BLaER1 (cell line): ENCODE measurements at regions not wholly inside any gene's neighbourhood (a gene's known extent, or its start where the extent isn't known, plus 50 kb on each side); places are given as distances from the start of the nearest gene placed in this dataset.
"Not testable (repeated sequence)": the region's sequence is repeated elsewhere in the genome, so short reads cannot be mapped to it uniquely, and the experiment has no call there.

Experiments
- H3K27ac ChIP-seq: shearing (Covaris generic); formaldehyde crosslinking; 2 replicates; pipeline ENCODE4 v1.8.1; 2022
- H3K27me3 ChIP-seq: shearing (Covaris generic); formaldehyde crosslinking; 2 replicates; pipeline ENCODE4 v1.8.1; 2022
- H3K36me3 ChIP-seq: shearing (Covaris generic); formaldehyde crosslinking; 2 replicates; pipeline ENCODE4 v1.8.1; 2022
- H3K4me1 ChIP-seq: shearing (Covaris generic); formaldehyde crosslinking; 2 replicates; pipeline ENCODE4 v1.8.1; 2022
- H3K4me2 ChIP-seq: shearing (Covaris generic); formaldehyde crosslinking; 2 replicates; pipeline ENCODE4 v1.8.1; 2022
- H3K4me3 ChIP-seq: shearing (Covaris generic); formaldehyde crosslinking; 2 replicates; pipeline ENCODE4 v1.8.1; 2022
- H3K9ac ChIP-seq: shearing (Covaris generic); formaldehyde crosslinking; 2 replicates; pipeline ENCODE4 v1.8.1; 2022
- H3K9me3 ChIP-seq: shearing (Covaris generic); formaldehyde crosslinking; 2 replicates; pipeline ENCODE4 v1.8.1; 2022
- H4K20me1 ChIP-seq: shearing (Covaris generic); formaldehyde crosslinking; 2 replicates; pipeline ENCODE4 v1.8.1; 2022
- Cebpa-rat ChIP-seq: shearing (Covaris generic); IDR thresholded peaks from 2 replicates; pipeline ENCODE4 v1.8.1; 2022

- Histone ChIP-seq H3K4me1 (peaks cover 15% of the 10 kb centered on the region), H3K4me3 (no peak overlapping the region), H3K27ac (no peak overlapping the region), H4K20me1 (no peaks in the 10 kb centered on the region), H3K4me2 (peak overlapping the region; percentile 59), H3K9ac (no peak overlapping the region), H3K27me3 (no peaks in the 10 kb centered on the region), H3K9me3 (no peaks in the 10 kb centered on the region), H3K36me3 (no peaks in the 10 kb centered on the region)
- TF ChIP-seq Cebpa-rat = no peak
Measured at GRCh38 chr4:26179316-26179760, 141.5 kb upstream of the RBPJ start.

DNA sequence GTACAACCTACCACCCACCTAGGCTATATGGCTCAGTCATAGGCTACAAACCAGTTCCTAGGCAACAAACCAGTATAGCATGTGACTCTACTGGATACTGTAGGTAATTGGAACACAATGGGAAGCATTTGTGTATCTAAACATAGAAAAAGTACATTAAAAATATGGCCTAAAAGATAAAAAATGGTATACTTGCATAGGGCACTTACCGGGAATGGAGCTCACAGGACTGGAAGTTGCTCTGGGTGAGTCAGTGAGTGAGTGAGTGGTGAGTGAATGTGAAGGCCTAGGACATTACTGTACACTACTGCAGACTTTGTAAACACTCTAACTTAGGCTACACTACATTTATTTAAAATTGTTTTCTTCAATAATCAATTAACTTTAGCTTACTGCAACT lies 139.2 kb upstream of the RBPJ start:
- Histone ChIP-seq H3K9ac (no peak overlapping the region), H3K9me3 (no peaks in the 10 kb centered on the region), H3K27me3 (no peaks in the 10 kb centered on the region), H3K4me3 (no peak overlapping the region), H3K36me3 (no peaks in the 10 kb centered on the region), H3K4me1 (peaks cover 15% of the 10 kb centered on the region), H3K4me2 (no peak overlapping the region), H4K20me1 (no peaks in the 10 kb centered on the region), H3K27ac (no peak overlapping the region)
- no peak for TF ChIP-seq Cebpa-rat

- no peak overlapping the region for H3K27ac ChIP-seq
- no peaks in the 10 kb centered on the region for H3K36me3 ChIP-seq
- no peaks in the 10 kb centered on the region for H4K20me1 ChIP-seq
- H3K9me3 ChIP-seq = no peaks in the 10 kb centered on the region
- no peak overlapping the region for H3K4me3 ChIP-seq
- no peaks in the 10 kb centered on the region for H3K27me3 ChIP-seq
- no peak overlapping the region for H3K9ac ChIP-seq
- no peak for TF ChIP-seq Cebpa-rat
- H3K4me1 ChIP-seq = peaks cover 15% of the 10 kb centered on the region
- H3K4me2 ChIP-seq = no peak overlapping the region
Measured at GRCh38 chr4:26183017-26183416, 137.8 kb upstream of the RBPJ start.

GRCh38 chr4:26185436-26185835 lies 135.4 kb upstream of the RBPJ start:
- no peak overlapping the region for H3K9ac ChIP-seq
- no peaks in the 10 kb centered on the region for H3K36me3 ChIP-seq
- no peak overlapping the region for H3K4me2 ChIP-seq
- no peaks in the 10 kb centered on the region for H3K4me1 ChIP-seq
- no peaks in the 10 kb centered on the region for H4K20me1 ChIP-seq
- no peak for TF ChIP-seq Cebpa-rat
- H3K4me3 ChIP-seq = no peak overlapping the region
- no peaks in the 10 kb centered on the region for H3K27me3 ChIP-seq
- H3K9me3 ChIP-seq = no peaks in the 10 kb centered on the region
- no peak overlapping the region for H3K27ac ChIP-seq

DNA sequence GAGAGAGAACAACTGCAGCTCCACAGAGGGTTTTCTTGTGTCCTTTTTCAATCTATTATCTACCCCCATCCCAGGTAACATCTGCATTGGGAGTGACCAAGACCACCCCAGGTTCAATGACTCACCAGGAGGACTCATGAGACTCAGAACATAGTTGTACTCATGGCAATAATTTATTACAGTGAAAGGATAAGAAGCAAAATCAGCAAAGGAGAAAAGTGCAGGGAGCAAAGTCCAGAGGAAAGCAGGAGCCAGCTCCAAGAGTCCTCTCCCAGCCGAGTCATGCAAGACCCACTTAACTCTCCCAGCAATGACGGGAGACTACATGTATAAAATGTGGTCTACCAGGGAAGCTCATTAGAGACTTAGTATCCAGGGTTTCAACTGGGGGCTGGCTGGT lies 129.5 kb upstream of the RBPJ start:
- no peaks in the 10 kb centered on the region for H3K4me1 ChIP-seq

DNA sequence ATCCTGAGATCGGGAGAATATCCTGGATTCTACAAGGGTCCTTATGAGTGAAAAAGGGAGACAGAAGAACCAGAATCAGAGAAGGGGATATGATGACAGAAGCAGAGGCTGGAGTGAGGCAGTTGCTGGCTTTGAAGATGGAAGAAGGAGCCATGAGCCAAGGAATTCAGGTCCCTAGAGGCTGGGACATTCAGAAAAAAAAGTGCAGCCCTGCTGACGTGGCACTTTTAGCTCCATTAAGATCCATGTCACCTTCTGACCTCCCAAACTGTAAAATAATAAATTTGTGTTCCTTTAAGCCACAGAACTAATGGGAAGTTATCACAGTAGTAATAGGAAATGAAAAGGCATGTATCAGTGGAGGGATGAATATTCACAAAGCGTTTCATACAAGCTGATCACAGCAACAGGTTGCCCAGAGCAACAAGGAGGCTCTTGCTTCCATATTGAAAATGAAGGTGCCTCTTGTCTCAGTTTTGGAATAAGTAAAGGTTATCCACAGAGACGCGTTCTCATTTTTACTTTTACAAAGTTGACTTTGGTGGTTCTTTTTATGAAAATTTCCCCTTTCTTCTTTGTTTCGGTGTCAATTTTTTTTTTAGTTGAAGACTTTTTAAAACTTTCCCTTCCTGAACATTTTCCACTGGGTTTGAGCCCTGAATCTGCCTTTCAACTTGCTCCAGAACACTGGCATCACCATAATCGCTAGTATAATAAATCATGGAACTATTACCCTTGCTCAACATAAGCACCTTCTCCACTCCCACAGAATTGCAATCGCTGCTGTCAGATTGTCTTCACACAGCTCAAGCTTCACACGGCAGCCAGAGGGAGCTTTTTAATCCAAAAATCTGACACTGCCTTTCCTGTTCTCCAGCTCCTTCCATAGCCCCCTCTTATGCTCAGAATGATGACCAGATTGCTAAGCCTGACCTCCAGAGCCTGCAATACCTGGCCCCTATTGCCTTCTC lies 127.6 kb upstream of the RBPJ start:
- Histone ChIP-seq H3K27me3 (no peaks in the 10 kb centered on the region), H3K9me3 (no peaks in the 10 kb centered on the region), H3K27ac (no peak overlapping the region), H3K4me3 (no peak overlapping the region), H3K9ac (no peak overlapping the region), H3K4me1 (peaks cover 15% of the 10 kb centered on the region), H4K20me1 (no peaks in the 10 kb centered on the region), H3K36me3 (no peaks in the 10 kb centered on the region), H3K4me2 (no peak overlapping the region)
- TF ChIP-seq Cebpa-rat = no peak

More for the DNA sequence above, 129.5 kb upstream of the RBPJ start:
- Histone ChIP-seq H3K27me3 (no peaks in the 10 kb centered on the region), H4K20me1 (no peaks in the 10 kb centered on the region), H3K27ac (no peak overlapping the region), H3K9ac (no peak overlapping the region), H3K4me3 (no peak overlapping the region), H3K36me3 (no peaks in the 10 kb centered on the region), H3K4me2 (no peak overlapping the region), H3K9me3 (no peaks in the 10 kb centered on the region)
- TF ChIP-seq Cebpa-rat = no peak

DNA sequence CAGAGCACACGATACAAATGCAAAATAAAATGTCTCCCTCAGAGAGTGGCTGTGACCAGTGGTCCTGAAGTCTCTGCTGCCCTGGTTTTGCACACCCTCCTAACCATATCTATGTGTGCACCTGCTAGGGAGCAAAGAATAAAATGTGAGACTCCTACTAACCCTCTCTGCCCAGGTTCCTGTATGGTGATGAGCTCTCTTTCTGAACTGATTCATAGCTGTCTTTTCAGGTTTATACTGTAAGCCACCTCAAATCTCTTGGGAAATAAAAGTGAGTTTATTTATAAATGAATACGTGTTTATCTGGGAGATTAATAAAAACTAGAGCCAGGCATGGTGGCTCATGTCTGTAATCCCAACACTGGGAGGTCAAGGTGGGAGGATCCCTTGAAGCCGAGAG lies 126.0 kb upstream of the RBPJ start:
- no peaks in the 10 kb centered on the region for H3K27me3 ChIP-seq
- H3K36me3 ChIP-seq = no peaks in the 10 kb centered on the region
- H3K4me2 ChIP-seq = no peak overlapping the region
- H3K4me3 ChIP-seq = no peak overlapping the region
- peaks cover 15% of the 10 kb centered on the region for H3K4me1 ChIP-seq
- no peak overlapping the region for H3K27ac ChIP-seq
- TF ChIP-seq Cebpa-rat = no peak
- no peak overlapping the region for H3K9ac ChIP-seq
- no peaks in the 10 kb centered on the region for H4K20me1 ChIP-seq
- no peaks in the 10 kb centered on the region for H3K9me3 ChIP-seq

DNA sequence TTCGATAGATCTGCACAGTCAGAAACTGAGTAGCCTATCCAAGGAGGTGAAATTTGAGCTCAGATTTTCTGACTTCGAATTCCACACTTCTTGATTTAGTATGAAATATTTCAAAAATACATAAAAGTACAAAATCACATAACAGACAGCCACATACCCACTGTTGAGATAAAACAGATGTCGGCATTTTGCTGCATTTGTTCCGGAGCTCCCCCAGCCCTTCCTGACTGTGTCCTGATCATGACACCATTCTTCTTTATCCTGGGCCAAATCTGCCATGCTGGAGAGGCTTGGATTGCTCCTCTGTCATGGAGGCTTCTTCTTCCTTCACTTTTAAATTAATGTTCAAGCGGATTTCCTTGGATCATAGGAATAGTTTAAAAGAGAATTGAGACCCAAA lies 124.2 kb upstream of the RBPJ start:
- Histone ChIP-seq H3K27ac (no peak overlapping the region), H4K20me1 (no peaks in the 10 kb centered on the region), H3K27me3 (no peaks in the 10 kb centered on the region), H3K36me3 (no peaks in the 10 kb centered on the region), H3K4me3 (no peak overlapping the region), H3K4me2 (no peak overlapping the region), H3K9ac (no peak overlapping the region), H3K9me3 (no peaks in the 10 kb centered on the region), H3K4me1 (peaks cover 15% of the 10 kb centered on the region)
- TF ChIP-seq Cebpa-rat = no peak

DNA sequence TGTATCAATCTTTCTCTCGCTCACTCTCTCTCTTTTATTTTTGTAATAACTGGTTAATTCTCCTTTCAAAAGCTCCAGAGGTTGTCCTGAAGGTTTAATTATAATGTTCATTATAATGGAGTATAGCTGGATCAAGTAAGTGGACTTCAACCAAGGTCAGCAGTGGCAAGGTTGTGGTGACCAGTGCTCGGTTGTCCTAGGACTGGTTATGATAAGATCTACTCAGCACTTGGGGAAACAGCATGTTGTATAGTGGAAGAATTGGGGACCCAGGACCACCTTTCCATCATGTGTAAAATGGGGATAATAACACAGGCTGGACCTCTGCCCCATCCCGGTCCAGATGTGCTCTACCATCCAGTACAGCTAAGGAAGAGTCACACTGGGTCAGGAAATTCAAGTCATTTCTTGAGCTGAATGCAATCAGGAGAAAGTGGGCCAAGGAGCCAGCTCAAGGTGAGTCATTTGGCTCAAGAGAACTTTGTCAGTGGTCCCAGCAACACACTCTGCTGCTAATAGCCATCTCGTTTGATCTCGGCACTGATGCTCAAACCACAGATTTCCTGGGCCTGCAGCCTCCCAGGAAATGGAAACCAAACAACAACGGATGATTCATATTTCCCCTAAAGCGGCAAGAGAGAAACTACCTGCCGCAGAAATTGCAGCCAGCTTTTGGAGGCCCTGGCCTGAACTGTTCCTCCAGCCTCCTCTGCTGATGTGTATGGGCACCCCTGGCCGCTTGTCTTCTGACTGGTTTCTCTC lies 123.6 kb upstream of the RBPJ start:
- H3K27ac ChIP-seq = 0 out of 2 replicates have a peak overlapping the region, but pooled peaks have one; percentile 35
- H3K4me2 ChIP-seq = peak overlapping the region; percentile 77
- H3K27me3 ChIP-seq = no peaks in the 10 kb centered on the region
- H4K20me1 ChIP-seq = no peaks in the 10 kb centered on the region
- H3K9ac ChIP-seq = 0 out of 2 replicates have a peak overlapping the region, but pooled peaks have one; percentile 35
- no peaks in the 10 kb centered on the region for H3K9me3 ChIP-seq
- no peak for TF ChIP-seq Cebpa-rat
- H3K36me3 ChIP-seq = no peaks in the 10 kb centered on the region
- H3K4me1 ChIP-seq = peaks cover 15% of the 10 kb centered on the region
- H3K4me3 ChIP-seq = no peak overlapping the region

- H3K4me2 ChIP-seq, H3K9me3 ChIP-seq: not testable (repeated sequence)
Measured at GRCh38 chr4:26198931-26199330, 121.9 kb upstream of the RBPJ start.

More at GRCh38 chr4:26198931-26199330, 121.9 kb upstream of the RBPJ start:
- peaks cover 19% of the 10 kb centered on the region for H3K4me1 ChIP-seq
- not testable (repeated sequence) for H3K36me3 ChIP-seq, H3K9ac ChIP-seq, H4K20me1 ChIP-seq, H3K27ac ChIP-seq, H3K27me3 ChIP-seq, H3K4me3 ChIP-seq
